Middle frontal gyrus (tissue), 1 donor: ENCODE measurements at regions not wholly inside any gene's neighbourhood (a gene's known extent, or its start where the extent isn't known, plus 50 kb on each side); places are given as distances from the start of the nearest gene placed in this dataset.

Experiments
- DNase-seq: peaks from one replicate; pipeline ENCODE4 v3.0.0-alpha.2; 2015; ENCODE audit warnings: low spot score; ENCODE audit errors: extremely low spot score

GRCh38 chr18:40413160-40413559 is 1541.9 kb upstream of the PIK3C3 start:
- peak; percentile 58 for DNase-seq

- DNase-seq = no peak
These were observed 1542.6 kb upstream of the PIK3C3 start for GRCh38 chr18:40412410-40412809.

GRCh38 chr18:40407909-40408308 is 1547.1 kb upstream of the PIK3C3 start:
- DNase-seq = no peak

GRCh38 chr18:40404284-40404683 is 1550.8 kb upstream of the PIK3C3 start:
- DNase-seq = no peak

GRCh38 chr18:40402052-40402451 is 1553.0 kb upstream of the PIK3C3 start:
- DNase-seq = no peak

GRCh38 chr18:40388121-40388520 is 1566.9 kb upstream of the PIK3C3 start:
- no peak for DNase-seq

- DNase-seq = no peak
These were observed 1567.8 kb upstream of the PIK3C3 start for GRCh38 chr18:40387130-40387787.

- no peak for DNase-seq
These were observed 1572.8 kb upstream of the PIK3C3 start for GRCh38 chr18:40382197-40382596.

GRCh38 chr18:40380686-40381439 is 1574.2 kb upstream of the PIK3C3 start:
- DNase-seq = no peak

GRCh38 chr18:40375837-40376236 is 1579.2 kb upstream of the PIK3C3 start:
- DNase-seq = no peak

- no peak for DNase-seq
These were observed 1583.4 kb upstream of the PIK3C3 start for GRCh38 chr18:40371673-40372072.

GRCh38 chr18:40367576-40367975 is 1587.5 kb upstream of the PIK3C3 start:
- no peak for DNase-seq

- no peak for DNase-seq
These were observed 1588.5 kb upstream of the PIK3C3 start for GRCh38 chr18:40366521-40366920.

- DNase-seq = no peak
These were observed 1589.5 kb upstream of the PIK3C3 start for GRCh38 chr18:40365526-40365925.

GRCh38 chr18:40360558-40360957 is 1594.5 kb upstream of the PIK3C3 start:
- DNase-seq = no peak

- no peak for DNase-seq
These were observed 1597.5 kb upstream of the PIK3C3 start for GRCh38 chr18:40357536-40357935.

- DNase-seq = no peak
These were observed 1598.9 kb upstream of the PIK3C3 start for GRCh38 chr18:40356168-40356567.

GRCh38 chr18:40355726-40356125 is 1599.3 kb upstream of the PIK3C3 start:
- DNase-seq = no peak

- DNase-seq = no peak
These were observed 1606.8 kb upstream of the PIK3C3 start for GRCh38 chr18:40348196-40348595.

- no peak for DNase-seq
These were observed 1607.8 kb upstream of the PIK3C3 start for GRCh38 chr18:40347261-40347660.

GRCh38 chr18:40346146-40346545 is 1608.9 kb upstream of the PIK3C3 start:
- DNase-seq = no peak

- DNase-seq = no peak
These were observed 1613.3 kb upstream of the PIK3C3 start for GRCh38 chr18:40341701-40342100.

GRCh38 chr18:40338284-40338683 is 1616.8 kb upstream of the PIK3C3 start:
- no peak for DNase-seq
